HCT116 (cell line): ENCODE measurements at regions not wholly inside any gene's neighbourhood (a gene's known extent, or its start where the extent isn't known, plus 50 kb on each side); places are given as distances from the start of the nearest gene placed in this dataset.

ENCODE experiments used
- ATAC-seq: fragments of 200-7000 bp; cut with Tn5 transposase; 2 replicates; pipeline ENCODE4 v1.9.1; 2020; ENCODE audit warnings: mild to moderate bottlenecking, moderate library complexity
- BruUV-seq: library from RNA; stranded (reverse); fragments of 400-500 nt; replicated peaks from 2 replicates; lab custom pipeline; 2021; lab: Mats Ljungman, UMichigan
- CTCF ChIA-PET: fragments of 300-600 bp; sonication (Branson Sonifier 250); formaldehyde crosslinking; loops from one replicate; lab custom pipeline; 2021; ENCODE audit warnings: antibody characterized with exemption; lab: Charles Lee
- POLR2A ChIA-PET: fragments of 300-600, 350-600 bp; sonication (Branson Sonifier 250); formaldehyde crosslinking; loops from one replicate; lab custom pipeline; 2021; ENCODE audit warnings: antibody characterized with exemption; lab: Charles Lee
- RAD21 ChIA-PET, 2 experiments: fragments of 300-600 bp; sonication (Branson Sonifier 250); formaldehyde crosslinking; loops; one replicate each; lab custom pipeline; 2023; ENCODE audit warnings: low total read pairs in 2 of 2; ENCODE audit not compliant: uncharacterized antibody in 2 of 2, unreplicated experiment in 2 of 2, low non-redundant PET in 1 of 2; lab: Charles Lee
- DNase-seq: peaks from one replicate; pipeline ENCODE4 v3.0.0-alpha.2; 2010; ENCODE audit warnings: low read depth, low spot score
- H2AFZ ChIP-seq: fragments of 200-600 bp; shearing (Covaris generic), sonication (generic); 2 replicates; pipeline ENCODE4 v1.6.1; 2017; ENCODE audit warnings: low read depth, mixed run types, mixed read lengths, antibody characterized with exemption, low read length; ENCODE audit not compliant: poor library complexity, severe bottlenecking
- H3K27ac ChIP-seq: 2 replicates; pipeline ENCODE4 v1.5.1; 2012; ENCODE audit warnings: low read depth, low read length
- H3K27me3 ChIP-seq: fragments of 200-600 bp; sonication (generic); 2 replicates; pipeline ENCODE4 v1.6.1; 2016; ENCODE audit warnings: mixed run types, low read length, mixed read lengths; ENCODE audit not compliant: insufficient read depth
- H3K36me3 ChIP-seq, 2 experiments: fragments of 200-500 bp in 1 of 2; fragments of 200-600 bp in 1 of 2; sonication (Bioruptor generic) in 1 of 2; sonication (generic) in 1 of 2; 2 replicates each; pipeline versions ENCODE4 v1.5.1 to v1.6.1; 2014 to 2016; ENCODE audit warnings: low read length in 2 of 2, inconsistent platforms in 1 of 2, mixed read lengths in 1 of 2, mixed run types in 1 of 2; ENCODE audit not compliant: insufficient read depth in 2 of 2, control insufficient read depth in 1 of 2
- H3K4me1 ChIP-seq, 2 experiments: fragments of 200-600 bp in 1 of 2; sonication (generic) in 1 of 2; 2 replicates each; pipeline versions ENCODE4 v1.5.1 to v1.6.1; 2012 to 2017; ENCODE audit warnings: low read length in 2 of 2, inconsistent platforms in 1 of 2, mild to moderate bottlenecking in 1 of 2, mixed read lengths in 1 of 2, mixed run types in 1 of 2, moderate library complexity in 1 of 2; ENCODE audit not compliant: insufficient read depth in 2 of 2, control insufficient read depth in 1 of 2
- H3K4me2 ChIP-seq: fragments of 200-600 bp; sonication (generic); 2 replicates; pipeline ENCODE4 v1.6.1; 2017; ENCODE audit warnings: mixed run types, low read length, mixed read lengths
- H3K4me3 ChIP-seq, 2 experiments: fragments of 200-600 bp in 1 of 2; sonication (generic) in 1 of 2; replicated peaks in 1 of 2; 2 replicates each; pipeline ENCODE4 v1.5.1; 2011 to 2016; ENCODE audit warnings: low read length in 2 of 2, control low read depth in 1 of 2, low read depth in 1 of 2, mild to moderate bottlenecking in 1 of 2, mixed read lengths in 1 of 2, mixed run types in 1 of 2
- H3K79me2 ChIP-seq: fragments of 200-600 bp; sonication (generic); 2 replicates; pipeline ENCODE4 v1.6.1; 2017; ENCODE audit warnings: mild to moderate bottlenecking, mixed run types, low read length, moderate library complexity, mixed read lengths; ENCODE audit not compliant: insufficient read depth
- H3K9ac ChIP-seq: fragments of 200-600 bp; sonication (generic); 2 replicates; pipeline ENCODE4 v1.6.1; 2016; ENCODE audit warnings: low read length, mixed read lengths
- H3K9me2 ChIP-seq: fragments of 200-600 bp; sonication (generic), shearing (Covaris generic); 2 replicates; pipeline ENCODE4 v1.6.1; 2017; ENCODE audit warnings: mixed run types, mild to moderate bottlenecking, moderate library complexity; ENCODE audit not compliant: insufficient read depth
- H3K9me3 ChIP-seq, 2 experiments: fragments of 200-500 bp in 1 of 2; fragments of 200-600 bp in 1 of 2; sonication (Bioruptor generic) in 1 of 2; sonication (generic) in 1 of 2; 2 replicates each; pipeline ENCODE4 v1.6.1; 2014 to 2017; ENCODE audit warnings: low read length in 2 of 2, mixed read lengths in 2 of 2, inconsistent platforms in 1 of 2, low read depth in 1 of 2, mild to moderate bottlenecking in 1 of 2, mixed run types in 1 of 2, moderate library complexity in 1 of 2; ENCODE audit not compliant: control insufficient read depth in 1 of 2, insufficient read depth in 1 of 2
- H4K20me1 ChIP-seq: fragments of 200-600 bp; sonication (generic), shearing (Covaris generic); 2 replicates; pipeline ENCODE4 v1.6.1; 2017; ENCODE audit warnings: mixed run types, mild to moderate bottlenecking, moderate library complexity; ENCODE audit not compliant: insufficient read depth
- CBX3 ChIP-seq: IDR thresholded peaks from 2 replicates; pipeline ENCODE4 v1.6.1; 2012; ENCODE audit warnings: low read depth
- CEBPB ChIP-seq: IDR thresholded peaks from 2 replicates; pipeline ENCODE4 v1.6.1; 2012; ENCODE audit warnings: low read depth
- FOSL1 ChIP-seq: IDR thresholded peaks from 2 replicates; pipeline ENCODE4 v1.6.1; 2012; ENCODE audit warnings: low read depth
- JUND ChIP-seq: IDR thresholded peaks from 2 replicates; pipeline ENCODE4 v1.6.1; 2012
- POLR2AphosphoS5 ChIP-seq: IDR thresholded peaks from 2 replicates; pipeline ENCODE4 v1.6.1; 2011; ENCODE audit warnings: mild to moderate bottlenecking, low read depth, low read length, moderate library complexity
- SRF ChIP-seq: IDR thresholded peaks from 2 replicates; pipeline ENCODE4 v1.6.1; 2012; ENCODE audit warnings: low read depth
- ZFX ChIP-seq: fragments of 450-650 bp; IDR thresholded peaks from 2 replicates; pipeline ENCODE4 v1.6.1; 2017
- ZNF274 ChIP-seq: fragments of 200-500 bp; sonication (Bioruptor generic); IDR thresholded peaks from 2 replicates; pipeline ENCODE4 v1.6.1; 2014; ENCODE audit warnings: mild to moderate bottlenecking, low read depth, low read length, inconsistent platforms
- intact Hi-C: fragments of 100-400 bp; cut with micrococcal nuclease; formaldehyde crosslinking; loops from 2 replicates; pipeline ENCODE4 v1.10.0; 2022
- TF ChIP-seq, protein P1 (sequence below): IDR thresholded peaks from 2 replicates; pipeline ENCODE4 v1.6.1; 2012
- TF ChIP-seq, protein P2 (sequence below), 3 experiments: fragments of 200-600 bp in 1 of 3; sonication (generic) in 1 of 3; IDR thresholded peaks in 2 of 3; conservative IDR thresholded peaks in 1 of 3; 2 replicates each; pipeline ENCODE4 v1.5.1; 2012 to 2017; ENCODE audit warnings: low read depth in 2 of 3, low read length in 2 of 3, antibody characterized with exemption in 1 of 3, borderline replicate concordance in 1 of 3, control low read depth in 1 of 3, mild to moderate bottlenecking in 1 of 3, mixed read lengths in 1 of 3, mixed run types in 1 of 3, moderate library complexity in 1 of 3; ENCODE audit not compliant: insufficient read depth in 1 of 3
- TF ChIP-seq, protein P3 (sequence below): IDR thresholded peaks from 2 replicates; pipeline ENCODE4 v1.6.1; 2011; ENCODE audit warnings: mild to moderate bottlenecking, low read length, moderate library complexity; ENCODE audit not compliant: insufficient replicate concordance; ENCODE audit errors: extremely low read depth
- TF ChIP-seq, protein P4 (sequence below): IDR thresholded peaks from 2 replicates; pipeline ENCODE4 v1.6.1; 2012

DNA sequence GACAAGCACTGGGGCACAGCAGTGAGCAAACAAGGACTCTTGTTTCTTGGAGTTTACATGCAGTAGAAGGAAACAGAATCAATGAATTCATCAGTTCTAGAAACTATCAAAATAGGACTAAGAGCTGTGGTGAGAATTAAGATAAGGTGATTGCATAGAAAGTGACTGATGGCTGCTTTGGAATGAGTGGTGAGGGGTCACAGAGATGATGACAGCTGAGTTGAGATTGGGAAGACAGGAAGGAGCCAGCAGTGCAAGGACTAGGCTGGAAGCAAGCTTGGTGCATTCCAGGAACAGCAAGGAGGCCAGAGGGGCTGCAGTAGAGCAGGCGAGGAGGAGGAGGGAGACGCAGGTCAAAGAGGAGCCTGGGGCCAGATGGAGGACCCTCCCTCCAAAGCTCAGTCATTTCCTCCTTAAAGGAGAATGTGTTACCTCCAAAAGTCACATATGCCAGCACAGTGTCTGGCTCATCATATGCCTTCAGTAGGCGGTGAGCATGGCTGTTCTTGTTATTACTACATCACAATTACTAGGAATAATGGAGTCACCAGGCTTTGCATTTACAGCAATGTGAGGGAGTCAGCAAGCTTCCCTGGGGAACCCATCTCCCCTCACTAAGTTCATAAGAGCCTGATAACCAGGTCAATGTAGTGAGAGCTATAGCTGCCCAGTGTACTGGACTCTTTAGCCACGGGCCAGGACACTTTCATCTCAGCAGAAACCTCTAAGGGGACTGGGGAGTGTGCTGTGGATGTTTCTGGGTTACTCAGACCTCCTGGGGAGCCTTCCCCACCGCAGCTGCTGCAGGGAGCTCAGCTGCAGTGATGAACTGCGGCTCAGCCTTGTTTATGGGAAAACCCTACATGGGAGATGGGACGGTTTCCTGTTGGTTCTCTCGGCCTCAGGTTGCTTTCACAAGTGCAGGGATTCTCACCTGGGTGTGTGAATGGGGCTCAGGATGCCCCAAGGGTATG, 157.2 kb downstream of the SEC14L1 start:
- POLR2A ChIA-PET = interaction anchor here (1.4 kb wide), 2 partner anchors 9 to 11 kb away, joined by 6 to 8 read pairs; no protein-coding TSS in a partner anchor
- Histone ChIP-seq H3K36me3 (peaks cover 10 to 22% of the 10 kb centered on the region in 2 experiments; a peak in 3 of 4 replicates), H3K4me3 (no peak overlapping the region), H3K4me2 (no peak overlapping the region), H3K27me3 (no peaks in the 10 kb centered on the region)
- RAD21 ChIA-PET = no interaction called here
- no peak for TF ChIP-seq POLR2AphosphoS5
- no peak for TF ChIP-seq SRF
- no peak for TF ChIP-seq CBX3
- no peak for TF ChIP-seq FOSL1
- TF ChIP-seq, protein P1, sequence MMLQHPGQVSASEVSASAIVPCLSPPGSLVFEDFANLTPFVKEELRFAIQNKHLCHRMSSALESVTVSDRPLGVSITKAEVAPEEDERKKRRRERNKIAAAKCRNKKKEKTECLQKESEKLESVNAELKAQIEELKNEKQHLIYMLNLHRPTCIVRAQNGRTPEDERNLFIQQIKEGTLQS = no peak
- TF ChIP-seq, protein P2, sequence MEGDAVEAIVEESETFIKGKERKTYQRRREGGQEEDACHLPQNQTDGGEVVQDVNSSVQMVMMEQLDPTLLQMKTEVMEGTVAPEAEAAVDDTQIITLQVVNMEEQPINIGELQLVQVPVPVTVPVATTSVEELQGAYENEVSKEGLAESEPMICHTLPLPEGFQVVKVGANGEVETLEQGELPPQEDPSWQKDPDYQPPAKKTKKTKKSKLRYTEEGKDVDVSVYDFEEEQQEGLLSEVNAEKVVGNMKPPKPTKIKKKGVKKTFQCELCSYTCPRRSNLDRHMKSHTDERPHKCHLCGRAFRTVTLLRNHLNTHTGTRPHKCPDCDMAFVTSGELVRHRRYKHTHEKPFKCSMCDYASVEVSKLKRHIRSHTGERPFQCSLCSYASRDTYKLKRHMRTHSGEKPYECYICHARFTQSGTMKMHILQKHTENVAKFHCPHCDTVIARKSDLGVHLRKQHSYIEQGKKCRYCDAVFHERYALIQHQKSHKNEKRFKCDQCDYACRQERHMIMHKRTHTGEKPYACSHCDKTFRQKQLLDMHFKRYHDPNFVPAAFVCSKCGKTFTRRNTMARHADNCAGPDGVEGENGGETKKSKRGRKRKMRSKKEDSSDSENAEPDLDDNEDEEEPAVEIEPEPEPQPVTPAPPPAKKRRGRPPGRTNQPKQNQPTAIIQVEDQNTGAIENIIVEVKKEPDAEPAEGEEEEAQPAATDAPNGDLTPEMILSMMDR (IDR thresholded peaks at IDR 0.05 in 2 of 3, conservative IDR thresholded peaks at IDR 0.05 in 1 of 3; ENCODE audit: borderline replicate concordance in 1 of 3, insufficient read depth in 1 of 3, low read depth in 2 of 3, low read length in 2 of 3) = no peak
- TF ChIP-seq ZNF274 = no peak
- TF ChIP-seq, protein P3, sequence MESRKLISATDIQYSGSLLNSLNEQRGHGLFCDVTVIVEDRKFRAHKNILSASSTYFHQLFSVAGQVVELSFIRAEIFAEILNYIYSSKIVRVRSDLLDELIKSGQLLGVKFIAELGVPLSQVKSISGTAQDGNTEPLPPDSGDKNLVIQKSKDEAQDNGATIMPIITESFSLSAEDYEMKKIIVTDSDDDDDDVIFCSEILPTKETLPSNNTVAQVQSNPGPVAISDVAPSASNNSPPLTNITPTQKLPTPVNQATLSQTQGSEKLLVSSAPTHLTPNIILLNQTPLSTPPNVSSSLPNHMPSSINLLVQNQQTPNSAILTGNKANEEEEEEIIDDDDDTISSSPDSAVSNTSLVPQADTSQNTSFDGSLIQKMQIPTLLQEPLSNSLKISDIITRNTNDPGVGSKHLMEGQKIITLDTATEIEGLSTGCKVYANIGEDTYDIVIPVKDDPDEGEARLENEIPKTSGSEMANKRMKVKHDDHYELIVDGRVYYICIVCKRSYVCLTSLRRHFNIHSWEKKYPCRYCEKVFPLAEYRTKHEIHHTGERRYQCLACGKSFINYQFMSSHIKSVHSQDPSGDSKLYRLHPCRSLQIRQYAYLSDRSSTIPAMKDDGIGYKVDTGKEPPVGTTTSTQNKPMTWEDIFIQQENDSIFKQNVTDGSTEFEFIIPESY = no peak
- no peak for TF ChIP-seq ZFX
- TF ChIP-seq, protein P4, sequence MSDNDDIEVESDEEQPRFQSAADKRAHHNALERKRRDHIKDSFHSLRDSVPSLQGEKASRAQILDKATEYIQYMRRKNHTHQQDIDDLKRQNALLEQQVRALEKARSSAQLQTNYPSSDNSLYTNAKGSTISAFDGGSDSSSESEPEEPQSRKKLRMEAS = no peak
- TF ChIP-seq CEBPB = no peak
- no peak; the same call in 1 of the 2 replicates for TF ChIP-seq JUND
- TF ChIP-seq, all 23 proteins: peak for 0
- BruUV-seq = no TSS peak
- no peak overlapping the region for H2AFZ ChIP-seq
- H3K79me2 ChIP-seq = peaks cover 96% of the 10 kb centered on the region
- no peak for DNase-seq
- peaks cover 39 to 64% of the 10 kb centered on the region in 2 experiments for H3K4me1 ChIP-seq
- no peak; the same call in 1 of the 2 replicates for ATAC-seq
- intact Hi-C loops = no loop called here
- H3K9me2 ChIP-seq = no peaks in the 10 kb centered on the region
- H3K9me3 ChIP-seq = no peaks in the 10 kb centered on the region
- CTCF ChIA-PET = no interaction called here
- no peak overlapping the region; the same call in 1 of the 2 replicates for H3K9ac ChIP-seq
- peaks cover 23% of the 10 kb centered on the region; the same call in 1 of the 2 replicates for H4K20me1 ChIP-seq
- H3K27ac ChIP-seq = no peak overlapping the region
